HEK293 (cell line): ENCODE measurements at regions not wholly inside any gene's neighbourhood (a gene's known extent, or its start where the extent isn't known, plus 50 kb on each side); places are given as distances from the start of the nearest gene placed in this dataset.

Source experiments
- REPIN1 ChIP-seq: fragments of 450-650 bp; formaldehyde crosslinking; IDR thresholded peaks from 2 replicates; pipeline ENCODE4 v1.5.1; 2017; ENCODE audit warnings: missing biosample characterization, missing genetic modification characterization, low read depth
- ZBTB1 ChIP-seq: fragments of 450-650 bp; formaldehyde crosslinking; IDR thresholded peaks from 2 replicates; pipeline ENCODE4 v1.5.1; 2016; ENCODE audit warnings: missing biosample characterization, missing genetic modification characterization
- ZBTB48 ChIP-seq: fragments of 450-650 bp; formaldehyde crosslinking; IDR thresholded peaks from 2 replicates; pipeline ENCODE4 v1.5.1; 2016; ENCODE audit warnings: missing biosample characterization, missing genetic modification characterization
- ZEB2 ChIP-seq: fragments of 450-650 bp; formaldehyde crosslinking; IDR thresholded peaks from 2 replicates; pipeline ENCODE4 v1.5.1; 2016; ENCODE audit warnings: missing biosample characterization, missing genetic modification characterization
- ZNF132 ChIP-seq: fragments of 450-650 bp; formaldehyde crosslinking; IDR thresholded peaks from 2 replicates; pipeline ENCODE4 v1.5.1; 2017; ENCODE audit warnings: missing biosample characterization, missing genetic modification characterization, borderline replicate concordance
- ZNF19 ChIP-seq: fragments of 450-650 bp; formaldehyde crosslinking; IDR thresholded peaks from 2 replicates; pipeline ENCODE4; 2016; ENCODE audit warnings: missing biosample characterization, missing genetic modification characterization, low read depth
- ZNF248 ChIP-seq: fragments of 450-650 bp; formaldehyde crosslinking; IDR thresholded peaks from 2 replicates; pipeline ENCODE4 v1.5.1; 2017; ENCODE audit warnings: missing biosample characterization, missing genetic modification characterization
- ZNF549 ChIP-seq: fragments of 450-650 bp; IDR thresholded peaks from 2 replicates; pipeline ENCODE4 v1.5.1; 2018; ENCODE audit warnings: missing biosample characterization, missing genetic modification characterization, mild to moderate bottlenecking, inconsistent platforms, moderate library complexity
- ZNF785 ChIP-seq: fragments of 450-650 bp; formaldehyde crosslinking; IDR thresholded peaks from 2 replicates; pipeline ENCODE4 v1.5.1; 2016; ENCODE audit warnings: missing biosample characterization, missing genetic modification characterization
- TF ChIP-seq, protein P1 (sequence below): fragments of 450-650 bp; formaldehyde crosslinking; IDR thresholded peaks from 2 replicates; pipeline ENCODE4 v1.5.1; 2016; ENCODE audit warnings: missing biosample characterization, missing genetic modification characterization

DNA sequence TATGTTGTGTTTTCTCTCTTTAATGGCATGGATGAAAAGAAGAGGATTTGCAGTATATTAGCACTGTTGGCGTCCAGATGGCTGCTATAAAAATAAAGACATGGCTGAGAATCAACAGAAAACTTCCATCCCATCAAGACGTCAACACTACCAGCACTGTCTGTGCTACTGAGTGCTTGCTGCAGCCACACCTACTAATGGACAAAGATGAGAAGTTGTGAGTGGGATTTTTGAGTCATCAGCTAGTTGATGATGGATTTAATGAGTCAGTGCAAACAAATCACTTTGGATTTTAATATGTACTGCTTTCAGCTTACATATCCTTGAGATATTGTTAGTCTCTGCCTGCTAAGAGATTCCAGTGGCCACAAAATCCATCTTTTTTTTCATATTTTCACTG lies 631.0 kb upstream of the ANKRD30A start:
- TF ChIP-seq ZNF132: no peak
- TF ChIP-seq, protein P1, sequence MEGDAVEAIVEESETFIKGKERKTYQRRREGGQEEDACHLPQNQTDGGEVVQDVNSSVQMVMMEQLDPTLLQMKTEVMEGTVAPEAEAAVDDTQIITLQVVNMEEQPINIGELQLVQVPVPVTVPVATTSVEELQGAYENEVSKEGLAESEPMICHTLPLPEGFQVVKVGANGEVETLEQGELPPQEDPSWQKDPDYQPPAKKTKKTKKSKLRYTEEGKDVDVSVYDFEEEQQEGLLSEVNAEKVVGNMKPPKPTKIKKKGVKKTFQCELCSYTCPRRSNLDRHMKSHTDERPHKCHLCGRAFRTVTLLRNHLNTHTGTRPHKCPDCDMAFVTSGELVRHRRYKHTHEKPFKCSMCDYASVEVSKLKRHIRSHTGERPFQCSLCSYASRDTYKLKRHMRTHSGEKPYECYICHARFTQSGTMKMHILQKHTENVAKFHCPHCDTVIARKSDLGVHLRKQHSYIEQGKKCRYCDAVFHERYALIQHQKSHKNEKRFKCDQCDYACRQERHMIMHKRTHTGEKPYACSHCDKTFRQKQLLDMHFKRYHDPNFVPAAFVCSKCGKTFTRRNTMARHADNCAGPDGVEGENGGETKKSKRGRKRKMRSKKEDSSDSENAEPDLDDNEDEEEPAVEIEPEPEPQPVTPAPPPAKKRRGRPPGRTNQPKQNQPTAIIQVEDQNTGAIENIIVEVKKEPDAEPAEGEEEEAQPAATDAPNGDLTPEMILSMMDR (tag by site-specific recombination): no peak
- no peak for TF ChIP-seq ZNF785 (tag by site-specific recombination)
- TF ChIP-seq REPIN1 (tag by site-specific recombination): no peak
- TF ChIP-seq ZNF19 (tag by site-specific recombination): no peak
- TF ChIP-seq ZEB2 (tag by site-specific recombination): 0 out of 2 replicates have a peak, but pooled peaks have one; percentile 45
- TF ChIP-seq ZNF248: no peak
- TF ChIP-seq ZNF549 (tag by site-specific recombination): no peak
- TF ChIP-seq ZBTB48: no peak
- no peak for TF ChIP-seq ZBTB1 (tag by site-specific recombination)
